PC-3 (cell line): ENCODE measurements at regions not wholly inside any gene's neighbourhood (a gene's known extent, or its start where the extent isn't known, plus 50 kb on each side); places are given as distances from the start of the nearest gene placed in this dataset.
A peak's percentile ranks its signal among the peaks of the same experiment; 100 is the strongest.

Source experiments
- ATAC-seq: fragments of 200-7000 bp; cut with Tn5 transposase; 2 replicates; pipeline ENCODE4 v1.9.1; 2020; ENCODE audit warnings: mild to moderate bottlenecking, moderate library complexity
- BruUV-seq: library from RNA; stranded (reverse); fragments of 400-500 nt; replicated peaks from 2 replicates; lab custom pipeline; 2021; lab: Mats Ljungman, UMichigan
- CTCF ChIA-PET: fragments of 300-600 bp; sonication (Branson Sonifier 250); formaldehyde crosslinking; loops from one replicate; lab custom pipeline; 2022; ENCODE audit warnings: antibody characterized with exemption; lab: Charles Lee
- POLR2A ChIA-PET: fragments of 300-600 bp; sonication (Branson Sonifier 250); formaldehyde crosslinking; loops from one replicate; lab custom pipeline; 2022; ENCODE audit warnings: antibody characterized with exemption; ENCODE audit not compliant: unreplicated experiment; lab: Charles Lee
- DNase-seq: peaks from one replicate; pipeline ENCODE4 v3.0.0-alpha.2; 2015
- H2AFZ ChIP-seq: fragments of 300-600 bp; sonication (generic); 2 replicates; pipeline ENCODE4 v1.6.0; 2016; ENCODE audit warnings: antibody characterized with exemption, low read length
- H3F3A ChIP-seq: fragments of 300-600 bp; sonication (generic); one replicate; pipeline ENCODE4 v1.6.0; 2017; ENCODE audit warnings: antibody characterized with exemption, low read length, control low read depth, mild to moderate bottlenecking; ENCODE audit not compliant: unreplicated experiment
- H3K27ac ChIP-seq: fragments of 300-600 bp; sonication (generic); 2 replicates; pipeline ENCODE4 v1.5.1; 2016; ENCODE audit warnings: mild to moderate bottlenecking, low read length
- H3K27me3 ChIP-seq: fragments of 300-600 bp; sonication (generic); 2 replicates; pipeline ENCODE4 v1.6.1; 2016; ENCODE audit warnings: low read length, mixed read lengths
- H3K36me3 ChIP-seq: fragments of 300-600 bp; sonication (generic); 2 replicates; pipeline ENCODE4 v1.6.1; 2016; ENCODE audit warnings: low read depth, mixed run types, low read length, mixed read lengths
- H3K4me1 ChIP-seq: fragments of 300-600 bp; sonication (generic); 2 replicates; pipeline ENCODE4 v1.5.1; 2016; ENCODE audit warnings: low read length; ENCODE audit not compliant: insufficient read depth
- H3K4me2 ChIP-seq: fragments of 300-600 bp; sonication (generic); 2 replicates; pipeline ENCODE4 v1.6.0; 2016; ENCODE audit warnings: low read length
- H3K4me3 ChIP-seq: fragments of 300-600 bp; sonication (generic); 2 replicates; pipeline ENCODE4 v1.5.1; 2016; ENCODE audit warnings: mild to moderate bottlenecking, low read length, mixed read lengths
- H3K79me2 ChIP-seq: fragments of 300-600 bp; sonication (generic); 2 replicates; pipeline ENCODE4 v1.6.1; 2017; ENCODE audit warnings: low read length, mixed read lengths
- H3K9ac ChIP-seq: fragments of 300-600 bp; sonication (generic); 2 replicates; pipeline ENCODE4 v1.6.0; 2016; ENCODE audit warnings: mild to moderate bottlenecking, low read length
- H3K9me2 ChIP-seq: fragments of 300-600 bp; sonication (generic); replicated peaks from 2 replicates; pipeline ENCODE4 v1.6.1; 2016; ENCODE audit warnings: mixed run types, low read length, mixed read lengths
- H3K9me3 ChIP-seq: fragments of 300-600 bp; sonication (generic); 2 replicates; pipeline ENCODE4 v1.6.1; 2016; ENCODE audit warnings: low read length, mixed read lengths
- H4K20me1 ChIP-seq: fragments of 300-600 bp; sonication (generic); 2 replicates; pipeline ENCODE4 v1.6.1; 2016; ENCODE audit warnings: low read length, mixed read lengths
- CTCF ChIP-seq: fragments of 300-600 bp; sonication (generic); conservative IDR thresholded peaks from 2 replicates; pipeline ENCODE4 v1.5.1; 2017; ENCODE audit warnings: antibody characterized with exemption, low read depth, mild to moderate bottlenecking, low read length
- EZH2 ChIP-seq: fragments of 300-600 bp; sonication (generic); IDR thresholded peaks from one replicate; pipeline ENCODE4 v1.6.1; 2017; ENCODE audit warnings: antibody characterized with exemption, mild to moderate bottlenecking, low read length; ENCODE audit not compliant: unreplicated experiment
- EZH2phosphoT487 ChIP-seq: fragments of 300-600 bp; sonication (generic); IDR thresholded peaks from 2 replicates; pipeline ENCODE4 v1.6.1; 2018; ENCODE audit warnings: mild to moderate bottlenecking, antibody characterized with exemption, low read length, borderline replicate concordance
- intact Hi-C: fragments of 100-400 bp; cut with micrococcal nuclease; formaldehyde crosslinking; loops from 2 replicates; pipeline ENCODE4 v1.9.0; 2023

DNA sequence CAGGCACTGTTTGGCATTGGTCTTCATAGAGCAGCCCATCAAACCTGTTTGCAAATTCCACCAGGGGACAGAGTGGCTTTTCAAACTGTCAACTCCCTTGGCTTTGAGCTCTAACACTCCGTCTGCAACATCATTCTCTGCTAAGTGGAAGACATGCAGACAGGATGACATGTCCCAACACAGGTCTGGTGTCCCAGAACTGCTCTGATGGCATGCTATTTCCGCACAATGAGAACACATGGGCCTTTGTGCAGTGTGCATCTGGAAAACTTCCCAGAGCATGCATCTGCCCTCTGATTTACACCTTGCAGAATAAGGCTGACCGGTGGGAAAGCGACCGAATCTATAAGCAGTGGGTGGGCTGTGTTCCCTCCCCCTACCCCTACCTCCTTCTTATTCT is 212.8 kb upstream of the GYPA start:
- BruUV-seq, result no TSS peak
- intact Hi-C loops, result loop anchor here (10.0 kb wide), 1 partner anchor 178 kb away; no protein-coding TSS in a partner anchor
- no peak overlapping the region for H2AFZ ChIP-seq
- 0 out of 2 replicates have a peak, but pooled peaks cover 5% of the 10 kb centered on the region for H3K27me3 ChIP-seq
- no peaks in the 10 kb centered on the region for H3K36me3 ChIP-seq
- ChIA-PET CTCF (no interaction called here), POLR2A (no interaction called here)
- DNase-seq (no peak), ATAC-seq (no peak)
- TF ChIP-seq EZH2 (no peak), CTCF (no peak), EZH2phosphoT487 (no peak)
- H3K27ac ChIP-seq, result no peak overlapping the region
- H3K4me2 ChIP-seq, result no peak overlapping the region
- H3K9me3 ChIP-seq, result no peaks in the 10 kb centered on the region
- H3F3A ChIP-seq, result no peaks in the 10 kb centered on the region
- peaks cover 12% of the 10 kb centered on the region; the same call in 1 of the 2 replicates for H3K4me1 ChIP-seq
- no peaks in the 10 kb centered on the region for H3K9me2 ChIP-seq
- no peaks in the 10 kb centered on the region for H3K79me2 ChIP-seq
- no peaks in the 10 kb centered on the region for H4K20me1 ChIP-seq
- no peak overlapping the region for H3K9ac ChIP-seq
- H3K4me3 ChIP-seq, result no peak overlapping the region

DNA sequence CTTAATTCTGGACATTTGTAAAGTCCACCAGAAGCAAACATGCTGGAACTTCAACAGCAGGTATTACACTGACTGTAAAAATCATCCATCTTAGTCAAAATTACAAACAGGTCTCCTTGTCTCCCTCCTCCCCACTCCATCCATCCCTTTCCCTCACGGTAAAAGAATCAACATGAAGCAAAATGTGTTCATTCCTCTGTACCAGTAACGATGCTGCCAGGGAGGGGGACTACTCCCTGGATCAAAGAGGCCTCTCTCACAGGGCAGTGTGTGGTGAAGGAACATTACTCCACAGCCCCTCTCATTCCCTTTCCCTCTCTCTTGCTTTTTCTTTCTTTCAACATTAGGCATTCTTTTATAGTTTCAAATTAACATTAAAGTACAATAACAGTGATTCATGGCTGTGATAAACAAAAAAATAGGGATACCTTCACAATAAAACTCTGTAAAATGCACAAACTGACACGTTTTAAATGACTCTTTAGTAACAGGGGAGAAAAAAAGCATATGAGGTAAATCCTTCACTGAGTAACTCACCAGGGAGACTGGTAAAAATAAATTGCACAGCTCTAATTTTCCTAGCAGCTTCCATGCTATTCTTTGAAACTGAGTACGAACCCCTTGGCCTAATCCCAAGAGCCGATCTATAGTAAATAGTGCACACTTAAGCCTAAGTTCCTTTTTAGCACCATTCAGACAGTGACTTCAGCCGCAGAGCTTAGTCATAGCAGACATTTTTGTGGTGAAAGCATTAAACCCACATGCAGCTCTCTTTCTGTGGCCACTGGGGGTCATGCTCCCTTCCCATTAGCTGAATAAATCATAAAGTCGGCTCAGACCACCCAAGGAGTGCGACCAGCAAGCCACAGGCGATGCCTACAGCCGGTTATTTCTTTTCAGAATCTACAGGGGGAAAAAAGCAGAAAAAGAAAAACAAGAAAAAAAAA is 215.6 kb upstream of the GYPA start:
- ATAC-seq (peak; percentile 95), DNase-seq (peak; percentile 85)
- Histone ChIP-seq H2AFZ (no peak overlapping the region), H3K79me2 (no peaks in the 10 kb centered on the region), H3K9me2 (no peaks in the 10 kb centered on the region), H4K20me1 (no peaks in the 10 kb centered on the region), H3K9me3 (no peaks in the 10 kb centered on the region), H3K4me1 (peaks cover 12% of the 10 kb centered on the region; the same call in 1 of the 2 replicates), H3F3A (no peaks in the 10 kb centered on the region), H3K4me3 (no peak overlapping the region), H3K27ac (no peak overlapping the region), H3K36me3 (no peaks in the 10 kb centered on the region), H3K9ac (no peak overlapping the region), H3K4me2 (peak overlapping the region; percentile 45), H3K27me3 (peaks cover 5% of the 10 kb centered on the region; the same call in 1 of the 2 replicates)
- POLR2A ChIA-PET, result no interaction called here
- intact Hi-C loops, result loop anchor here (2.0 to 10.0 kb wide), 3 partner anchors 69 to 706 kb away; no protein-coding TSS in a partner anchor
- BruUV-seq, result no TSS peak
- CTCF ChIA-PET, result no interaction called here
- TF ChIP-seq EZH2phosphoT487, result no peak
- peak; percentile 48 for TF ChIP-seq CTCF
- no peak for TF ChIP-seq EZH2
